Neural progenitor cell (in vitro differentiated cells): ENCODE measurements at regions not wholly inside any gene's neighbourhood (a gene's known extent, or its start where the extent isn't known, plus 50 kb on each side); places are given as distances from the start of the nearest gene placed in this dataset.
"Not testable (repeated sequence)": the region's sequence is repeated elsewhere in the genome, so short reads cannot be mapped to it uniquely, and the experiment has no call there.

Source experiments
- DNase-seq: peaks from one replicate; pipeline ENCODE4 v3.0.0-alpha.2; 2016; ENCODE audit warnings: low spot score
- H2AFZ ChIP-seq: fragments of 200-600 bp; sonication (generic); replicated peaks from 2 replicates; pipeline ENCODE4 v1.6.1; 2016; ENCODE audit warnings: antibody characterized with exemption
- H3F3A ChIP-seq: fragments of 200-600 bp; sonication (generic); 2 replicates; pipeline ENCODE4 v1.6.1; 2016; ENCODE audit warnings: antibody characterized with exemption, low read depth
- H3K27ac ChIP-seq: fragments of 200-600 bp; sonication (generic); 2 replicates; pipeline ENCODE4 v1.5.1; 2016; ENCODE audit warnings: mild to moderate bottlenecking
- H3K27me3 ChIP-seq: fragments of 200-600 bp; sonication (generic); 2 replicates; pipeline ENCODE4 v1.6.1; 2016; ENCODE audit warnings: mild to moderate bottlenecking, moderate library complexity
- H3K36me3 ChIP-seq: fragments of 200-600 bp; sonication (generic); 2 replicates; pipeline ENCODE4 v1.5.1; 2016
- H3K4me1 ChIP-seq: fragments of 200-600 bp; sonication (generic); 2 replicates; pipeline ENCODE4 v1.6.1; 2016; ENCODE audit warnings: mixed run types
- H3K4me2 ChIP-seq: fragments of 200-600 bp; sonication (generic); 2 replicates; pipeline ENCODE4 v1.6.1; 2016
- H3K4me3 ChIP-seq: fragments of 200-600 bp; sonication (generic); 2 replicates; pipeline ENCODE4 v1.5.1; 2016
- H3K79me2 ChIP-seq: fragments of 200-600 bp; sonication (generic); 2 replicates; pipeline ENCODE4 v1.6.1; 2016; ENCODE audit warnings: low read depth
- H3K9ac ChIP-seq: fragments of 200-600 bp; sonication (generic); 2 replicates; pipeline ENCODE4 v1.6.1; 2016
- H3K9me3 ChIP-seq: fragments of 200-600 bp; sonication (generic); 2 replicates; pipeline ENCODE4 v1.5.1; 2016; ENCODE audit warnings: low read depth
- H4K20me1 ChIP-seq: fragments of 200-600 bp; sonication (generic); 2 replicates; pipeline ENCODE4 v1.6.1; 2016; ENCODE audit warnings: low read depth
- H3K27ac Mint-ChIP-seq: 3 replicates; pipeline ENCODE4 v1.8.0; 2021; ENCODE audit warnings: mixed read lengths
- H3K27me3 Mint-ChIP-seq: 2 replicates; pipeline ENCODE4 v1.8.0; 2022; ENCODE audit warnings: low read depth, mild to moderate bottlenecking, inconsistent platforms, moderate library complexity, mixed read lengths; ENCODE audit not compliant: insufficient read depth
- H3K36me3 Mint-ChIP-seq: 3 replicates; pipeline ENCODE4 v1.8.0; 2021; ENCODE audit warnings: mixed read lengths
- H3K4me1 Mint-ChIP-seq: 3 replicates; pipeline ENCODE4 v1.8.0; 2021; ENCODE audit warnings: mixed read lengths
- H3K4me3 Mint-ChIP-seq: 3 replicates; pipeline ENCODE4 v1.8.0; 2021; ENCODE audit warnings: mild to moderate bottlenecking, moderate library complexity, mixed read lengths
- H3K9me3 Mint-ChIP-seq: 3 replicates; pipeline ENCODE4 v1.8.0; 2020; ENCODE audit warnings: mixed read lengths
- EZH2 ChIP-seq: fragments of 200-600 bp; sonication (generic); IDR thresholded peaks from 2 replicates; pipeline ENCODE4 v1.6.1; 2017; ENCODE audit warnings: antibody characterized with exemption, mild to moderate bottlenecking, moderate library complexity
- EZH2phosphoT487 ChIP-seq: fragments of 200-600 bp; sonication (generic); IDR thresholded peaks from 2 replicates; pipeline ENCODE4 v1.6.1; 2017; ENCODE audit warnings: antibody characterized with exemption
- TF ChIP-seq, protein P1 (sequence below): fragments of 200-600 bp; sonication (generic); IDR thresholded peaks from 2 replicates; pipeline ENCODE4 v1.5.1; 2017; ENCODE audit warnings: antibody characterized with exemption, mild to moderate bottlenecking

GRCh38 chr14:98915625-98916024 lies 356.4 kb downstream of the BCL11B start:
- Histone ChIP-seq H3F3A (no peaks in the 10 kb centered on the region), H3K9me3 (no peaks in the 10 kb centered on the region), H2AFZ (no peak overlapping the region), H3K4me1 (peaks cover 17% of the 10 kb centered on the region), H3K27ac (no peak overlapping the region), H3K9ac (no peak overlapping the region), H3K4me2 (no peak overlapping the region), H4K20me1 (no peaks in the 10 kb centered on the region), H3K36me3 (no peaks in the 10 kb centered on the region), H3K4me3 (no peak overlapping the region), H3K79me2 (no peaks in the 10 kb centered on the region), H3K27me3 (no peaks in the 10 kb centered on the region)
- DNase-seq: no peak
- Mint-ChIP-seq H3K4me1 (peaks cover 26% of the 10 kb centered on the region), H3K4me3 (no peak overlapping the region), H3K27me3 (peaks cover 3% of the 10 kb centered on the region), H3K9me3 (no peaks in the 10 kb centered on the region), H3K27ac (no peak overlapping the region), H3K36me3 (no peaks in the 10 kb centered on the region)
- TF ChIP-seq EZH2phosphoT487: no peak
- TF ChIP-seq, protein P1, sequence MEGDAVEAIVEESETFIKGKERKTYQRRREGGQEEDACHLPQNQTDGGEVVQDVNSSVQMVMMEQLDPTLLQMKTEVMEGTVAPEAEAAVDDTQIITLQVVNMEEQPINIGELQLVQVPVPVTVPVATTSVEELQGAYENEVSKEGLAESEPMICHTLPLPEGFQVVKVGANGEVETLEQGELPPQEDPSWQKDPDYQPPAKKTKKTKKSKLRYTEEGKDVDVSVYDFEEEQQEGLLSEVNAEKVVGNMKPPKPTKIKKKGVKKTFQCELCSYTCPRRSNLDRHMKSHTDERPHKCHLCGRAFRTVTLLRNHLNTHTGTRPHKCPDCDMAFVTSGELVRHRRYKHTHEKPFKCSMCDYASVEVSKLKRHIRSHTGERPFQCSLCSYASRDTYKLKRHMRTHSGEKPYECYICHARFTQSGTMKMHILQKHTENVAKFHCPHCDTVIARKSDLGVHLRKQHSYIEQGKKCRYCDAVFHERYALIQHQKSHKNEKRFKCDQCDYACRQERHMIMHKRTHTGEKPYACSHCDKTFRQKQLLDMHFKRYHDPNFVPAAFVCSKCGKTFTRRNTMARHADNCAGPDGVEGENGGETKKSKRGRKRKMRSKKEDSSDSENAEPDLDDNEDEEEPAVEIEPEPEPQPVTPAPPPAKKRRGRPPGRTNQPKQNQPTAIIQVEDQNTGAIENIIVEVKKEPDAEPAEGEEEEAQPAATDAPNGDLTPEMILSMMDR: no peak
- TF ChIP-seq EZH2: no peak

GRCh38 chr14:98916036-98916435 lies 356.0 kb downstream of the BCL11B start:
- Mint-ChIP-seq H3K27me3 (peaks cover 6% of the 10 kb centered on the region), H3K9me3 (no peaks in the 10 kb centered on the region), H3K36me3 (no peaks in the 10 kb centered on the region), H3K4me1 (peaks cover 26% of the 10 kb centered on the region), H3K4me3 (no peak overlapping the region), H3K27ac (no peak overlapping the region)
- Histone ChIP-seq H3K36me3 (no peaks in the 10 kb centered on the region), H3K9me3 (no peaks in the 10 kb centered on the region), H3K27me3 (no peaks in the 10 kb centered on the region), H3F3A (no peaks in the 10 kb centered on the region), H3K27ac (no peak overlapping the region), H4K20me1 (no peaks in the 10 kb centered on the region), H3K79me2 (no peaks in the 10 kb centered on the region), H3K4me2 (no peak overlapping the region), H3K9ac (no peak overlapping the region), H2AFZ (no peak overlapping the region), H3K4me1 (peaks cover 17% of the 10 kb centered on the region), H3K4me3 (no peak overlapping the region)
- TF ChIP-seq EZH2 (no peak), EZH2phosphoT487 (no peak)
- TF ChIP-seq, protein P1: no peak
- no peak for DNase-seq

GRCh38 chr14:98916476-98916875 lies 355.5 kb downstream of the BCL11B start:
- H2AFZ ChIP-seq: no peak overlapping the region
- peaks cover 6% of the 10 kb centered on the region for H3K27me3 Mint-ChIP-seq
- no peaks in the 10 kb centered on the region for H3K79me2 ChIP-seq
- TF ChIP-seq, protein P1: no peak
- TF ChIP-seq EZH2phosphoT487: no peak
- H3K27me3 ChIP-seq: no peaks in the 10 kb centered on the region
- H4K20me1 ChIP-seq: no peaks in the 10 kb centered on the region
- no peaks in the 10 kb centered on the region for H3F3A ChIP-seq
- H3K9me3 Mint-ChIP-seq: no peaks in the 10 kb centered on the region
- no peak overlapping the region for H3K27ac Mint-ChIP-seq
- no peak overlapping the region for H3K9ac ChIP-seq
- H3K4me1 Mint-ChIP-seq: peaks cover 26% of the 10 kb centered on the region
- no peak overlapping the region for H3K4me3 ChIP-seq
- no peak for DNase-seq
- no peak overlapping the region for H3K4me3 Mint-ChIP-seq
- H3K27ac ChIP-seq: no peak overlapping the region
- H3K4me2 ChIP-seq: no peak overlapping the region
- H3K36me3 ChIP-seq: no peaks in the 10 kb centered on the region
- peaks cover 17% of the 10 kb centered on the region for H3K4me1 ChIP-seq
- H3K36me3 Mint-ChIP-seq: no peaks in the 10 kb centered on the region
- H3K9me3 ChIP-seq: no peaks in the 10 kb centered on the region

DNA sequence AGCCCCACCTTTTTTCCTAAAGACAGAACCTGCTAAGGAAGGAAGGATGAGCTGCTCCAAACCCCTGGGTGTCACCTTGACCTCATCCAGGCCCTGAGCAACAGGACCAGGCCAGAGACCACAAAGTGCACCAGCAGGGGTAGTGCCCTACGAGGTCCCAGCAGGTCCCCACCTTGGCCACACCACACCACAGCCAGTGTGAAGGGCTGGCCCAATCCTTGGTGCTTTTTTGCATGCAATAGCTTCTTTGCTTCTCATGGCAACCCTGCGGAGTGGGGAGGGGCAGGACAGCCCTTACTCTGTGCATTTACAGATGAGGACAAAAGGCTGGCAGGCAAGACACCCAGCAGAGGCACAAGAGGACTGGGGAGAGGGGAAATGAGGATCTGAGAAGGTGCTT lies 352.6 kb downstream of the BCL11B start:
- Histone ChIP-seq H3K4me1 (peaks cover 10% of the 10 kb centered on the region), H3K9ac (no peak overlapping the region), H3K27me3 (no peaks in the 10 kb centered on the region), H3K27ac (no peak overlapping the region), H3K79me2 (no peaks in the 10 kb centered on the region), H3F3A (no peaks in the 10 kb centered on the region), H3K4me2 (no peak overlapping the region), H3K36me3 (no peaks in the 10 kb centered on the region), H2AFZ (peak overlapping the region; percentile 63), H3K9me3 (no peaks in the 10 kb centered on the region), H3K4me3 (no peak overlapping the region), H4K20me1 (no peaks in the 10 kb centered on the region)
- peaks cover 8% of the 10 kb centered on the region for H3K27me3 Mint-ChIP-seq
- peaks cover 9% of the 10 kb centered on the region for H3K9me3 Mint-ChIP-seq
- DNase-seq: no peak
- no peak overlapping the region for H3K4me3 Mint-ChIP-seq
- no peak overlapping the region for H3K27ac Mint-ChIP-seq
- H3K4me1 Mint-ChIP-seq: peaks cover 17% of the 10 kb centered on the region
- TF ChIP-seq EZH2phosphoT487 (no peak), EZH2 (no peak)
- TF ChIP-seq, protein P1: no peak
- peaks cover 2% of the 10 kb centered on the region for H3K36me3 Mint-ChIP-seq

GRCh38 chr14:98921306-98921705 lies 350.7 kb downstream of the BCL11B start:
- not testable (repeated sequence) for H3K27me3 Mint-ChIP-seq, H3K27me3 ChIP-seq, H3K27ac ChIP-seq

More at GRCh38 chr14:98921306-98921705, 350.7 kb downstream of the BCL11B start:
- H3K4me3 ChIP-seq, H3F3A ChIP-seq, H3K4me1 ChIP-seq, DNase-seq, H2AFZ ChIP-seq, H3K36me3 ChIP-seq, H3K9ac ChIP-seq, H3K79me2 ChIP-seq, H4K20me1 ChIP-seq, H3K27ac Mint-ChIP-seq, H3K4me1 Mint-ChIP-seq, H3K4me2 ChIP-seq, H3K9me3 Mint-ChIP-seq, H3K4me3 Mint-ChIP-seq, H3K36me3 Mint-ChIP-seq, H3K9me3 ChIP-seq: not testable (repeated sequence)
